Mesodermal cell (in vitro differentiated cells): ENCODE measurements at regions not wholly inside any gene's neighbourhood (a gene's known extent, or its start where the extent isn't known, plus 50 kb on each side); places are given as distances from the start of the nearest gene placed in this dataset.

Experiments
- H3K27ac ChIP-seq: 2 replicates; pipeline ENCODE4 v1.7.0; 2013; ENCODE audit warnings: mild to moderate bottlenecking, low read depth, low read length, moderate library complexity; ENCODE audit not compliant: severe bottlenecking
- H3K36me3 ChIP-seq: 2 replicates; pipeline ENCODE4 v1.7.1; 2013; ENCODE audit warnings: mild to moderate bottlenecking, low read length, moderate library complexity; ENCODE audit not compliant: control insufficient read depth, insufficient read depth
- H3K4me1 ChIP-seq: one replicate; pipeline ENCODE4 v1.7.1; 2013; ENCODE audit warnings: mild to moderate bottlenecking, low read length; ENCODE audit not compliant: insufficient read depth, control insufficient read depth, poor library complexity, severe bottlenecking
- H3K4me3 ChIP-seq: 2 replicates; pipeline ENCODE4 v1.7.0; 2013; ENCODE audit warnings: low read length, control low read depth, mild to moderate bottlenecking; ENCODE audit not compliant: insufficient read depth, poor library complexity, severe bottlenecking; ENCODE audit errors: extremely low read depth
- H3K9me3 ChIP-seq: 2 replicates; pipeline ENCODE4 v1.7.1; 2013; ENCODE audit warnings: mild to moderate bottlenecking, low read length, moderate library complexity; ENCODE audit not compliant: control insufficient read depth
- WGBS, 2 experiments: methylation state at CpG; one replicate each; pipeline ENCODE4 v1.1.5; 2013; ENCODE audit warnings: missing lambda C conversion rate in 2 of 2; ENCODE audit not compliant: insufficient coverage in 2 of 2; 5-methylcytosine and 5-hydroxymethylcytosine counted together

GRCh38 chr21:35512346-35512745, 463.2 kb upstream of the RUNX1 start:
- Histone ChIP-seq H3K27ac (no peak overlapping the region), H3K36me3 (no peaks in the 10 kb centered on the region)
- WGBS, 2 experiments = no CpG with 5 or more reads among the region's 1 CpG

GRCh38 chr21:35511696-35512162, 462.6 kb upstream of the RUNX1 start:
- Histone ChIP-seq H3K4me3 (no peak overlapping the region), H3K27ac (no peak overlapping the region)

More at GRCh38 chr21:35512346-35512745, 463.2 kb upstream of the RUNX1 start:
- Histone ChIP-seq H3K9me3 (no peaks in the 10 kb centered on the region), H3K4me1 (peaks cover 4% of the 10 kb centered on the region), H3K4me3 (no peak overlapping the region)

GRCh38 chr21:35510957-35511695, 462.0 kb upstream of the RUNX1 start:
- Histone ChIP-seq H3K9me3 (no peaks in the 10 kb centered on the region), H3K4me1 (peaks cover 9% of the 10 kb centered on the region), H3K36me3 (no peaks in the 10 kb centered on the region), H3K4me3 (no peak overlapping the region), H3K27ac (no peak overlapping the region)
- 100% methylated on average over 1 of the region's 6 CpGs; no CpG with 5 or more reads in 1 of the 2 experiments for WGBS, 2 experiments

More at GRCh38 chr21:35511696-35512162, 462.6 kb upstream of the RUNX1 start:
- H3K36me3 ChIP-seq = no peaks in the 10 kb centered on the region
- 94 to 100% methylated on average over 1 to 2 of the region's 4 CpGs for WGBS, 2 experiments
- H3K9me3 ChIP-seq = no peaks in the 10 kb centered on the region
- peaks cover 9% of the 10 kb centered on the region for H3K4me1 ChIP-seq

GRCh38 chr21:35510294-35510693, 461.2 kb upstream of the RUNX1 start:
- WGBS, 2 experiments = 86% methylated on average over 1 of the region's 2 CpGs; no CpG with 5 or more reads in 1 of the 2 experiments
- Histone ChIP-seq H3K36me3 (no peaks in the 10 kb centered on the region), H3K27ac (no peak overlapping the region), H3K4me3 (no peak overlapping the region), H3K4me1 (peaks cover 9% of the 10 kb centered on the region), H3K9me3 (no peaks in the 10 kb centered on the region)

- Histone ChIP-seq H3K4me3 (no peak overlapping the region), H3K36me3 (no peaks in the 10 kb centered on the region), H3K27ac (no peak overlapping the region), H3K9me3 (no peaks in the 10 kb centered on the region), H3K4me1 (peaks cover 9% of the 10 kb centered on the region)
- WGBS, 2 experiments = 83 to 90% methylated on average over 1 to 3 of the region's 5 CpGs
Observed at GRCh38 chr21:35509001-35509704, 460.1 kb upstream of the RUNX1 start.

GRCh38 chr21:35508139-35508888, 459.2 kb upstream of the RUNX1 start:
- no peaks in the 10 kb centered on the region for H3K36me3 ChIP-seq
- WGBS, 2 experiments = 37 to 43% methylated on average over 7 of the region's 8 CpGs
- no peaks in the 10 kb centered on the region for H3K9me3 ChIP-seq
- no peak overlapping the region for H3K4me3 ChIP-seq
- H3K4me1 ChIP-seq = peaks cover 14% of the 10 kb centered on the region
- H3K27ac ChIP-seq = no peak overlapping the region

GRCh38 chr21:35507181-35507759, 458.2 kb upstream of the RUNX1 start:
- peaks cover 14% of the 10 kb centered on the region for H3K4me1 ChIP-seq
- H3K27ac ChIP-seq = no peak overlapping the region
- H3K36me3 ChIP-seq = no peaks in the 10 kb centered on the region
- no peak overlapping the region for H3K4me3 ChIP-seq
- 96% methylated on average over 2 to 3 of the region's 4 CpGs for WGBS, 2 experiments
- H3K9me3 ChIP-seq = no peaks in the 10 kb centered on the region

GRCh38 chr21:35506771-35507170, 457.7 kb upstream of the RUNX1 start:
- no peaks in the 10 kb centered on the region for H3K36me3 ChIP-seq
- WGBS, 2 experiments = no CpG with 5 or more reads among the region's 2 CpGs
- no peak overlapping the region for H3K27ac ChIP-seq
- peaks cover 14% of the 10 kb centered on the region for H3K4me1 ChIP-seq
- H3K4me3 ChIP-seq = no peak overlapping the region
- no peaks in the 10 kb centered on the region for H3K9me3 ChIP-seq

GRCh38 chr21:35506352-35506751, 457.2 kb upstream of the RUNX1 start:
- no peaks in the 10 kb centered on the region for H3K9me3 ChIP-seq
- no peak overlapping the region for H3K27ac ChIP-seq
- WGBS, 2 experiments = 21 to 49% methylated on average over 2 of the region's 3 CpGs

GRCh38 chr21:35504951-35505466, 455.9 kb upstream of the RUNX1 start:
- Histone ChIP-seq H3K27ac (no peak overlapping the region), H3K36me3 (no peaks in the 10 kb centered on the region), H3K9me3 (peaks cover 6% of the 10 kb centered on the region), H3K4me1 (peaks cover 14% of the 10 kb centered on the region), H3K4me3 (no peak overlapping the region)
- WGBS, 2 experiments = 69 to 71% methylated on average over 5 of the region's 5 CpGs

More at GRCh38 chr21:35506352-35506751, 457.2 kb upstream of the RUNX1 start:
- Histone ChIP-seq H3K4me3 (no peak overlapping the region), H3K36me3 (no peaks in the 10 kb centered on the region), H3K4me1 (peaks cover 14% of the 10 kb centered on the region)
